ENCODE measurements at regions not wholly inside any gene's neighbourhood (a gene's known extent, or its start where the extent isn't known, plus 50 kb on each side); places are given as distances from the start of the nearest gene placed in this dataset.
"Not testable (repeated sequence)": the region's sequence is repeated elsewhere in the genome, so short reads cannot be mapped to it uniquely, and the experiment has no call there.

GRCh38 chr2:146541896-146542295, 1302.9 kb upstream of the ACVR2A start:
- DNase-seq (ENCODE audit: low read depth in 1 of 2, low spot score in 1 of 2) = no peak
- H3K9me3 ChIP-seq (ENCODE audit: low read depth) = no peaks in the 10 kb centered on the region
- no peak overlapping the region for H3K27ac ChIP-seq
- H3K27me3 ChIP-seq = no peaks in the 10 kb centered on the region
- TF ChIP-seq, protein P1, sequence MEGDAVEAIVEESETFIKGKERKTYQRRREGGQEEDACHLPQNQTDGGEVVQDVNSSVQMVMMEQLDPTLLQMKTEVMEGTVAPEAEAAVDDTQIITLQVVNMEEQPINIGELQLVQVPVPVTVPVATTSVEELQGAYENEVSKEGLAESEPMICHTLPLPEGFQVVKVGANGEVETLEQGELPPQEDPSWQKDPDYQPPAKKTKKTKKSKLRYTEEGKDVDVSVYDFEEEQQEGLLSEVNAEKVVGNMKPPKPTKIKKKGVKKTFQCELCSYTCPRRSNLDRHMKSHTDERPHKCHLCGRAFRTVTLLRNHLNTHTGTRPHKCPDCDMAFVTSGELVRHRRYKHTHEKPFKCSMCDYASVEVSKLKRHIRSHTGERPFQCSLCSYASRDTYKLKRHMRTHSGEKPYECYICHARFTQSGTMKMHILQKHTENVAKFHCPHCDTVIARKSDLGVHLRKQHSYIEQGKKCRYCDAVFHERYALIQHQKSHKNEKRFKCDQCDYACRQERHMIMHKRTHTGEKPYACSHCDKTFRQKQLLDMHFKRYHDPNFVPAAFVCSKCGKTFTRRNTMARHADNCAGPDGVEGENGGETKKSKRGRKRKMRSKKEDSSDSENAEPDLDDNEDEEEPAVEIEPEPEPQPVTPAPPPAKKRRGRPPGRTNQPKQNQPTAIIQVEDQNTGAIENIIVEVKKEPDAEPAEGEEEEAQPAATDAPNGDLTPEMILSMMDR (IDR thresholded peaks at IDR 0.05; ENCODE audit: low read depth, low read length) = no peak
- no peaks in the 10 kb centered on the region for H3K36me3 ChIP-seq
- H3K4me1 ChIP-seq (ENCODE audit: low read depth) = no peaks in the 10 kb centered on the region
- no peak overlapping the region for H3K4me3 ChIP-seq

- no peaks in the 10 kb centered on the region for H3K27me3 ChIP-seq
- H3K4me1 ChIP-seq (ENCODE audit: low read depth) = no peaks in the 10 kb centered on the region
- H3K9me3 ChIP-seq (ENCODE audit: low read depth) = no peaks in the 10 kb centered on the region
- H3K36me3 ChIP-seq = no peaks in the 10 kb centered on the region
- TF ChIP-seq, protein P1 (IDR thresholded peaks at IDR 0.05; ENCODE audit: low read depth, low read length) = no peak
- no peak overlapping the region for H3K4me3 ChIP-seq
- no peak for DNase-seq (ENCODE audit: low read depth in 1 of 2, low spot score in 1 of 2)
- no peak overlapping the region for H3K27ac ChIP-seq
Measured at GRCh38 chr2:146540271-146540932, 1304.4 kb upstream of the ACVR2A start.

DNA sequence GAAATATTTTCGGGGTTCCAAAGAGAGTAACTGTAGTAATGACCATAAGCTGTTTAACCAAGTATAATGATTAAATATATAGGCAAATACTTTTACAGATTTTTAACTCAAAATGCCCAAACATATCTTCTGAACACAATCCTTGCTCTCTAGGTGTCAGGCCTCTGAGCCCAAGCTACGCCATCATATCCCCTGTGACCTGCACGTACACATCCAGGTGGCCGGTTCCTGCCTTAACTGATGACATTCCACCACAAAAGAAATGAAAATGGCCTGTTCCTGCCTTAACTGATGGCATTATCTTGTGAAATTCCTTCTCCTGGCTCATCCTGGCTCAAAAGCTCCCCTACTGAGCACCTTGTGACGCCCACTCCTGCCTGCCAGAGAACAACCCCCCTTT, 1305.1 kb upstream of the ACVR2A start:
- H3K4me1 ChIP-seq (ENCODE audit: low read depth); H3K36me3 ChIP-seq; H3K4me3 ChIP-seq; H3K27ac ChIP-seq; H3K27me3 ChIP-seq; H3K9me3 ChIP-seq (ENCODE audit: low read depth); DNase-seq (ENCODE audit: low read depth in 1 of 2, low spot score in 1 of 2): not testable (repeated sequence)

DNA sequence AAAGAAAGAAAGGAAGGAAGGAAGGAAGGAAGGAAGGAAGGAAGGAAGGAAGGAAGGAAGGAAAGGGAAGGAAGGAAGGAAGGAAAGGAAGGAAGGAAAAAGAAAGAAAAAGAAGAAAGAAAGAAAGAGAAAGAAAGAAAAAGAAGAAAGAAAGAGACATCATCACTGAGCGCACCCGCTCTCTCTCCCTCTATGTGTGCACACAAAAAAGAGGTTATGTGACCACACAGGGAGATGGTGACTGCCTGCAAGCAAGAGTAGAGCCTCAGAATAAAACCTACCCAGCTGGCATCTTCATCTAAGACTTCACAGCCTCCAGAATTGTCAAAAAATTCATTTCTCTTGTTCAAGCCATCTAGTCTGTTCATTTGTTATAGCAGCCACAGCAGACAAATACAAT, 1307.4 kb upstream of the ACVR2A start:
- Histone ChIP-seq H3K4me3 (no peak overlapping the region), H3K27ac (no peak overlapping the region), H3K9me3 (ENCODE audit: low read depth) (no peaks in the 10 kb centered on the region), H3K36me3 (no peaks in the 10 kb centered on the region), H3K4me1 (ENCODE audit: low read depth) (no peaks in the 10 kb centered on the region), H3K27me3 (no peaks in the 10 kb centered on the region)
- DNase-seq (ENCODE audit: low read depth in 1 of 2, low spot score in 1 of 2) = no peak
- TF ChIP-seq, protein P1 (IDR thresholded peaks at IDR 0.05; ENCODE audit: low read depth, low read length) = no peak

GRCh38 chr2:146532509-146533147, 1312.2 kb upstream of the ACVR2A start:
- Histone ChIP-seq H3K36me3 (no peaks in the 10 kb centered on the region), H3K9me3 (ENCODE audit: low read depth) (no peaks in the 10 kb centered on the region), H3K27ac (no peak overlapping the region), H3K4me1 (ENCODE audit: low read depth) (no peaks in the 10 kb centered on the region), H3K4me3 (no peak overlapping the region), H3K27me3 (no peaks in the 10 kb centered on the region)
- no peak for DNase-seq (ENCODE audit: low read depth in 1 of 2, low spot score in 1 of 2)
- TF ChIP-seq, protein P1 (IDR thresholded peaks at IDR 0.05; ENCODE audit: low read depth, low read length) = no peak

- H3K9me3 ChIP-seq (ENCODE audit: low read depth) = no peaks in the 10 kb centered on the region
- TF ChIP-seq, protein P1 (IDR thresholded peaks at IDR 0.05; ENCODE audit: low read depth, low read length) = no peak
- no peaks in the 10 kb centered on the region for H3K4me1 ChIP-seq (ENCODE audit: low read depth)
- H3K4me3 ChIP-seq = no peak overlapping the region
- no peak overlapping the region for H3K27ac ChIP-seq
- no peaks in the 10 kb centered on the region for H3K36me3 ChIP-seq
- DNase-seq (ENCODE audit: low read depth in 1 of 2, low spot score in 1 of 2) = no peak
- H3K27me3 ChIP-seq = no peaks in the 10 kb centered on the region
Measured at GRCh38 chr2:146532009-146532408, 1312.8 kb upstream of the ACVR2A start.
